HG03095 (cell line): ENCODE measurements at regions not wholly inside any gene's neighbourhood (a gene's known extent, or its start where the extent isn't known, plus 50 kb on each side); places are given as distances from the start of the nearest gene placed in this dataset.
"Not testable (repeated sequence)": the region's sequence is repeated elsewhere in the genome, so short reads cannot be mapped to it uniquely, and the experiment has no call there.

Source experiments
- ATAC-seq: cut with Tn5 transposase; IDR thresholded peaks from one replicate; pipeline ENCODE4 v1.9.1; 2021; ENCODE audit warnings: moderate library complexity; ENCODE audit not compliant: unreplicated experiment

- no peak for ATAC-seq
Measured at GRCh38 chr5:163115011-163115410, 322.4 kb upstream of the CCNG1 start.

GRCh38 chr5:163116618-163117017, 320.8 kb upstream of the CCNG1 start:
- not testable (repeated sequence) for ATAC-seq

- no peak for ATAC-seq
Measured at GRCh38 chr5:163134061-163134460, 303.3 kb upstream of the CCNG1 start.

- no peak for ATAC-seq
Measured at GRCh38 chr5:163135849-163136248, 301.5 kb upstream of the CCNG1 start.

GRCh38 chr5:163161512-163161911, 275.9 kb upstream of the CCNG1 start:
- no peak for ATAC-seq

- no peak for ATAC-seq
Measured at GRCh38 chr5:163162645-163163044, 274.8 kb upstream of the CCNG1 start.

GRCh38 chr5:163163858-163164257, 273.5 kb upstream of the CCNG1 start:
- ATAC-seq: no peak

GRCh38 chr5:163165277-163165676, 272.1 kb upstream of the CCNG1 start:
- no peak for ATAC-seq

GRCh38 chr5:163170161-163170560, 267.2 kb upstream of the CCNG1 start:
- not testable (repeated sequence) for ATAC-seq

GRCh38 chr5:163172540-163173338, 264.7 kb upstream of the CCNG1 start:
- no peak for ATAC-seq

- ATAC-seq: no peak
Measured at GRCh38 chr5:163177971-163178370, 259.4 kb upstream of the CCNG1 start.

GRCh38 chr5:163185315-163185714, 252.1 kb upstream of the CCNG1 start:
- ATAC-seq: no peak

- ATAC-seq: no peak
Measured at GRCh38 chr5:163189023-163189553, 248.3 kb upstream of the CCNG1 start.

- ATAC-seq: peak; percentile 74
Measured at GRCh38 chr5:163190283-163190682, 247.1 kb upstream of the CCNG1 start.

GRCh38 chr5:163190784-163191183, 246.6 kb upstream of the CCNG1 start:
- ATAC-seq: no peak

GRCh38 chr5:163193886-163194285, 243.5 kb upstream of the CCNG1 start:
- ATAC-seq: no peak

GRCh38 chr5:163205645-163206044, 231.8 kb upstream of the CCNG1 start:
- no peak for ATAC-seq

- no peak for ATAC-seq
Measured at GRCh38 chr5:163221581-163221980, 215.8 kb upstream of the CCNG1 start.

GRCh38 chr5:163222982-163223381, 214.4 kb upstream of the CCNG1 start:
- ATAC-seq: no peak

GRCh38 chr5:163244445-163244987, 192.9 kb upstream of the CCNG1 start:
- no peak for ATAC-seq

- no peak for ATAC-seq
Measured at GRCh38 chr5:163245584-163245983, 191.8 kb upstream of the CCNG1 start.

GRCh38 chr5:163248333-163248732, 189.1 kb upstream of the CCNG1 start:
- ATAC-seq: no peak
